H1 (cell line): ENCODE measurements at regions not wholly inside any gene's neighbourhood (a gene's known extent, or its start where the extent isn't known, plus 50 kb on each side); places are given as distances from the start of the nearest gene placed in this dataset.

Experiments
- CTCF ChIA-PET: fragments of 300-600 bp; sonication (Branson Sonifier 250); formaldehyde crosslinking; loops from one replicate; lab custom pipeline; 2021; ENCODE audit not compliant: partially characterized antibody; lab: Charles Lee
- POLR2A ChIA-PET: fragments of 300-600 bp; sonication (Branson Sonifier 250); formaldehyde crosslinking; loops from one replicate; lab custom pipeline; 2021; ENCODE audit warnings: inconsistent platforms; ENCODE audit not compliant: partially characterized antibody; lab: Charles Lee
- DNase-seq, 2 experiments: peaks; one replicate each; pipeline versions ENCODE4 v3.0.0 to v3.0.0-alpha.2; 2010 to 2022; ENCODE audit warnings: low spot score in 2 of 2, low read depth in 1 of 2, mixed read lengths in 1 of 2
- FAIRE-seq: peaks from 2 replicates; lab custom pipeline; 2011; peaks lifted over from hg19 to GRCh38; lab: Jason Lieb, UNC
- H2AFZ ChIP-seq: 2 replicates; pipeline ENCODE4 v1.8.1; 2012; ENCODE audit warnings: low read length, inconsistent platforms
- H2AK5ac ChIP-seq: 2 replicates; pipeline ENCODE4 v1.6.1; 2013; ENCODE audit warnings: low read depth, low read length
- H2BK120ac ChIP-seq: replicated peaks from 2 replicates; pipeline ENCODE3; 2013; ENCODE audit warnings: low read depth, low read length, inconsistent platforms
- H2BK12ac ChIP-seq: 2 replicates; pipeline ENCODE4 v1.6.1; 2013; ENCODE audit warnings: low read depth, low read length
- H2BK15ac ChIP-seq: 2 replicates; pipeline ENCODE4 v1.6.1; 2013; ENCODE audit warnings: low read length
- H2BK20ac ChIP-seq: 2 replicates; pipeline ENCODE4 v1.6.1; 2013; ENCODE audit warnings: low read length
- H2BK5ac ChIP-seq: 2 replicates; pipeline ENCODE4 v1.6.1; 2013; ENCODE audit warnings: low read depth, low read length
- H3K14ac ChIP-seq: 2 replicates; pipeline ENCODE4 v1.6.1; 2013; ENCODE audit warnings: inconsistent platforms; ENCODE audit not compliant: insufficient read length
- H3K18ac ChIP-seq: 2 replicates; pipeline ENCODE4 v1.6.1; 2013; ENCODE audit warnings: low read length; ENCODE audit errors: extremely low read depth
- H3K23ac ChIP-seq: 2 replicates; pipeline ENCODE4 v1.6.1; 2013; ENCODE audit warnings: inconsistent platforms; ENCODE audit not compliant: insufficient read length
- H3K23me2 ChIP-seq: 2 replicates; pipeline ENCODE4 v1.6.1; 2013; ENCODE audit warnings: low read depth, low read length
- H3K27ac ChIP-seq: 2 replicates; pipeline ENCODE4 v1.6.1; 2011; ENCODE audit warnings: low read depth, low read length, inconsistent platforms
- H3K27me3 ChIP-seq, 4 experiments: replicated peaks in 1 of 4; 1 replicate in 1 of 4; 2 replicates in 3 of 4; pipeline versions ENCODE4 v1.6.1 to v1.8.1; 2011 to 2013; ENCODE audit warnings: low read length in 3 of 4, mild to moderate bottlenecking in 3 of 4, inconsistent platforms in 2 of 4, mixed read lengths in 2 of 4, moderate library complexity in 1 of 4; ENCODE audit not compliant: control insufficient read depth in 3 of 4, insufficient read depth in 3 of 4; ENCODE audit errors: extremely low read depth in 1 of 4
- H3K36me3 ChIP-seq, 4 experiments: 2 replicates each; pipeline versions ENCODE4 v1.6.1 to v1.8.1; 2011 to 2013; ENCODE audit warnings: mild to moderate bottlenecking in 4 of 4, low read length in 3 of 4, moderate library complexity in 2 of 4, control low read depth in 1 of 4, inconsistent platforms in 1 of 4; ENCODE audit not compliant: insufficient read depth in 4 of 4, control insufficient read depth in 2 of 4
- H3K4ac ChIP-seq: replicated peaks from 2 replicates; pipeline ENCODE3; 2013; ENCODE audit warnings: low read length, low read depth, mixed read lengths, inconsistent platforms; ENCODE audit not compliant: insufficient read length
- H3K4me1 ChIP-seq, 4 experiments: replicated peaks in 1 of 4; 1 replicate in 1 of 4; 2 replicates in 3 of 4; pipeline versions ENCODE4 v1.6.1 to v1.8.1; 2011 to 2013; ENCODE audit warnings: low read length in 3 of 4, inconsistent platforms in 2 of 4, mixed read lengths in 1 of 4; ENCODE audit not compliant: insufficient read depth in 4 of 4, control insufficient read depth in 3 of 4
- H3K4me2 ChIP-seq, 2 experiments: 2 replicates each; pipeline versions ENCODE4 v1.6.1 to v1.8.1; 2011 to 2013; ENCODE audit warnings: low read depth in 2 of 2, low read length in 2 of 2, control low read depth in 1 of 2, inconsistent platforms in 1 of 2, mild to moderate bottlenecking in 1 of 2; ENCODE audit not compliant: insufficient read depth in 1 of 2
- H3K4me3 ChIP-seq, 4 experiments: fragments of 200-600, 300-600 bp in 1 of 4; sonication (generic), shearing (Covaris generic), sonication (Bioruptor Twin) in 1 of 4; 2 replicates each; pipeline versions ENCODE4 v1.5.1 to v1.8.1; 2011 to 2016; ENCODE audit warnings: low read length in 4 of 4, low read depth in 3 of 4, control low read depth in 2 of 4, inconsistent platforms in 2 of 4, mild to moderate bottlenecking in 2 of 4, mixed read lengths in 1 of 4, moderate library complexity in 1 of 4; ENCODE audit not compliant: insufficient read depth in 2 of 4; ENCODE audit errors: extremely low read depth in 1 of 4
- H3K56ac ChIP-seq: replicated peaks from 2 replicates; pipeline ENCODE3; 2013; ENCODE audit warnings: low read depth, mild to moderate bottlenecking, mixed read lengths, low read length, inconsistent platforms; ENCODE audit not compliant: insufficient read length
- H3K79me1 ChIP-seq: 2 replicates; pipeline ENCODE4 v1.6.1; 2013; ENCODE audit warnings: low read depth, low read length, control low read depth
- H3K79me2 ChIP-seq, 2 experiments: 2 replicates each; pipeline versions ENCODE4 v1.6.1 to v1.8.1; 2012 to 2013; ENCODE audit warnings: low read length in 2 of 2, mild to moderate bottlenecking in 2 of 2, inconsistent platforms in 1 of 2; ENCODE audit not compliant: insufficient read depth in 2 of 2, control insufficient read depth in 1 of 2
- H3K9ac ChIP-seq, 4 experiments: replicated peaks in 1 of 4; 1 replicate in 1 of 4; 2 replicates in 3 of 4; pipeline versions ENCODE4 v1.6.1 to v1.8.1; 2011 to 2013; ENCODE audit warnings: low read depth in 3 of 4, low read length in 3 of 4, control low read depth in 2 of 4, mild to moderate bottlenecking in 2 of 4, moderate library complexity in 2 of 4, inconsistent platforms in 1 of 4; ENCODE audit errors: extremely low read depth in 1 of 4
- H3K9me3 ChIP-seq, 2 experiments: 2 replicates each; pipeline versions ENCODE4 v1.6.1 to v1.8.1; 2012 to 2013; ENCODE audit warnings: mild to moderate bottlenecking in 2 of 2, moderate library complexity in 2 of 2, control low read depth in 1 of 2, inconsistent platforms in 1 of 2, low read depth in 1 of 2, low read length in 1 of 2, mixed read lengths in 1 of 2; ENCODE audit not compliant: insufficient read depth in 2 of 2
- H4K20me1 ChIP-seq, 2 experiments: replicated peaks in 1 of 2; 2 replicates each; pipeline versions ENCODE3 to v1.8.1; 2011 to 2013; ENCODE audit warnings: inconsistent platforms in 2 of 2, low read length in 2 of 2, mild to moderate bottlenecking in 1 of 2; ENCODE audit not compliant: insufficient read depth in 2 of 2, control insufficient read depth in 1 of 2
- H4K5ac ChIP-seq: 2 replicates; pipeline ENCODE4 v1.6.1; 2013; ENCODE audit warnings: low read length, low read depth, mixed read lengths, inconsistent platforms; ENCODE audit not compliant: insufficient read length
- H4K8ac ChIP-seq: 2 replicates; pipeline ENCODE4 v1.8.0; 2013; ENCODE audit warnings: mild to moderate bottlenecking, moderate library complexity, low read length, inconsistent platforms; ENCODE audit not compliant: insufficient read depth; ENCODE audit errors: extremely low read depth
- H4K91ac ChIP-seq: replicated peaks from 2 replicates; pipeline ENCODE3; 2013; ENCODE audit warnings: low read length, mixed read lengths, inconsistent platforms; ENCODE audit not compliant: insufficient read length
- NRF1 ChIP-seq: IDR thresholded peaks from 2 replicates; pipeline ENCODE4 v1.6.1; 2011; ENCODE audit warnings: mild to moderate bottlenecking, low read depth, low read length, improper control_type of control experiment
- RNF2 ChIP-seq: fragments of 200-900, 300-1000 bp; sonication (generic); IDR thresholded peaks from 2 replicates; pipeline ENCODE4 v1.7.1; 2016; ENCODE audit warnings: borderline replicate concordance, low read depth, mild to moderate bottlenecking, antibody characterized with exemption, low read length; ENCODE audit not compliant: poor library complexity, severe bottlenecking; ENCODE audit errors: missing control alignments
- WGBS, 2 experiments: shearing (Covaris generic) in 1 of 2; methylation state at CpG; one replicate each; pipeline versions ENCODE4 v1.1.6 to v1.1.7; 2013 to 2015; ENCODE audit warnings: low lambda C conversion rate in 2 of 2, mixed read lengths in 2 of 2, inconsistent platforms in 1 of 2, low coverage in 1 of 2, missing lambda C conversion rate in 1 of 2; ENCODE audit not compliant: insufficient replicate concordance in 2 of 2, insufficient coverage in 1 of 2, insufficient read length in 1 of 2; ENCODE audit errors: extremely low coverage in 1 of 2, missing lambda C conversion rate in 1 of 2; 5-methylcytosine and 5-hydroxymethylcytosine counted together
- TF ChIP-seq, protein P1 (sequence below): IDR thresholded peaks from 2 replicates; pipeline ENCODE4 v1.6.1; 2011; ENCODE audit warnings: low read depth, mild to moderate bottlenecking, low read length; ENCODE audit not compliant: insufficient read depth

DNA sequence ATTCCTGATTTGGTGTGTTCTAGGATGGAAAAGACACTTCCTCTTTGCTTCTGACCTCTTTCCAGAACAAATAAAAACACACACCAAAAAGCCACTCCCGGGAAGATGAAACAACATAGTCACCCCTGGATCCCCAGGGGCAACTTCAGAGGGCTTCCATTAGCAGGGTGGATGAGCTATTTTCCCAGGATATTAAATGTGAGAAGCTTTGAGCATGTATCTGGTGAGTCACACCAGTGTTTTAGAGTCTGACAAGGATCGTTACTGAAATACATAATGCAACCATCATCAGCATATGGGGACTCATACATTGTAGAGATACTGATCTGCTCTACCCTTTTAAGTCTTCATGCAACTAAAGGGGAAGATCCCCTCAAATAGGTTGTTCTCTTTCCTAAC, 115.5 kb upstream of the ZNF438 start:
- Histone ChIP-seq H4K20me1 (no peaks in the 10 kb centered on the region), H3K18ac (no peak overlapping the region), H3K9me3 (no peaks in the 10 kb centered on the region), H3K79me2 (no peaks in the 10 kb centered on the region), H3K14ac (no peak overlapping the region), H2BK15ac (no peak overlapping the region), H3K4me1 (no peaks in the 10 kb centered on the region), H3K4me3 (no peak overlapping the region), H3K9ac (no peak overlapping the region), H3K27ac (no peak overlapping the region), H3K56ac (no peak overlapping the region), H2BK12ac (no peak overlapping the region), H2BK20ac (no peak overlapping the region), H3K4me2 (no peak overlapping the region), H3K36me3 (no peaks in the 10 kb centered on the region), H4K5ac (no peak overlapping the region), H2BK5ac (no peak overlapping the region), H4K8ac (no peak overlapping the region), H2BK120ac (no peak overlapping the region), H3K27me3 (no peaks in the 10 kb centered on the region), H2AFZ (no peak overlapping the region), H3K23me2 (no peaks in the 10 kb centered on the region), H2AK5ac (no peak overlapping the region), H3K4ac (no peak overlapping the region), H3K23ac (no peak overlapping the region), H4K91ac (no peak overlapping the region), H3K79me1 (no peaks in the 10 kb centered on the region)
- TF ChIP-seq RNF2 (no peak), NRF1 (no peak)
- TF ChIP-seq, protein P1, sequence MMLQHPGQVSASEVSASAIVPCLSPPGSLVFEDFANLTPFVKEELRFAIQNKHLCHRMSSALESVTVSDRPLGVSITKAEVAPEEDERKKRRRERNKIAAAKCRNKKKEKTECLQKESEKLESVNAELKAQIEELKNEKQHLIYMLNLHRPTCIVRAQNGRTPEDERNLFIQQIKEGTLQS: no peak
- FAIRE-seq: no peak
- ChIA-PET CTCF (no interaction called here), POLR2A (no interaction called here)
- whole genome bisulfite sequencing, 2 experiments: 93% methylated on average over 2 of the region's 2 CpGs; no CpG with 5 or more reads in 1 of the 2 experiments
- DNase-seq: no peak
